K562 (cell line): ENCODE measurements at regions not wholly inside any gene's neighbourhood (a gene's known extent, or its start where the extent isn't known, plus 50 kb on each side); places are given as distances from the start of the nearest gene placed in this dataset.

Experiments
- ATAC-seq: fragments of 200-7000 bp; cut with Tn5 transposase; 3 replicates; pipeline ENCODE4 v1.9.1; 2020; ENCODE audit warnings: moderate library complexity
- BruUV-seq: library from RNA; stranded (reverse); fragments of 400-500 nt; replicated peaks from 2 replicates; lab custom pipeline; 2021; lab: Mats Ljungman, UMichigan
- CTCF ChIA-PET: fragments of 300-600 bp; formaldehyde crosslinking; extraction: SDS; loops from one replicate; lab custom pipeline; 2021; ENCODE audit warnings: low intra/inter-chr PET ratio; lab: Yijun Ruan, JAX
- POLR2A ChIA-PET: fragments of 300-600, 350-650 bp; sonication (Branson Sonifier 250); formaldehyde crosslinking; extraction: SDS; loops from one replicate; lab custom pipeline; 2021; ENCODE audit warnings: antibody characterized with exemption, inconsistent platforms; lab: Yijun Ruan, JAX
- DNase-seq, 4 experiments: peaks; one replicate each; pipeline versions ENCODE4 v3.0.0 to v3.0.0-alpha.2; 2011 to 2018; ENCODE audit warnings: low spot score in 3 of 4, mixed read lengths in 3 of 4; ENCODE audit errors: extremely low read depth in 1 of 4
- FAIRE-seq: peaks from 2 replicates; lab custom pipeline; 2011; peaks lifted over from hg19 to GRCh38; lab: Jason Lieb, UNC
- H2AFZ ChIP-seq: 2 replicates; pipeline ENCODE4 v1.6.0; 2011; ENCODE audit warnings: low read depth, low read length, control low read depth, inconsistent platforms
- H3K27ac ChIP-seq: fragments of 200-600 bp; 3 replicates; pipeline ENCODE4 v1.8.0; 2011; ENCODE audit warnings: low read depth, mild to moderate bottlenecking, control low read depth, inconsistent platforms, low read length, moderate library complexity, mixed read lengths; ENCODE audit errors: extremely low read depth
- H3K27me3 ChIP-seq, 2 experiments: fragments of 300-600 bp in 1 of 2; 2 replicates in 1 of 2; 3 replicates in 1 of 2; pipeline versions ENCODE4 v1.6.0 to v1.8.0; 2011; ENCODE audit warnings: inconsistent platforms in 2 of 2, low read length in 2 of 2, mild to moderate bottlenecking in 1 of 2, mixed read lengths in 1 of 2, moderate library complexity in 1 of 2; ENCODE audit not compliant: control insufficient read depth in 2 of 2, insufficient read depth in 2 of 2
- H3K36me3 ChIP-seq: fragments of 300-600 bp; 3 replicates; pipeline ENCODE4 v1.8.0; 2011; ENCODE audit warnings: mild to moderate bottlenecking, low read length, inconsistent platforms; ENCODE audit not compliant: control insufficient read depth, insufficient read depth
- H3K4me1 ChIP-seq, 2 experiments: fragments of 200-600 bp in 1 of 2; replicated peaks in 1 of 2; 2 replicates in 1 of 2; 3 replicates in 1 of 2; pipeline versions ENCODE4 v1.5.1 to v1.8.0; 2011; ENCODE audit warnings: inconsistent platforms in 2 of 2, low read length in 2 of 2, mild to moderate bottlenecking in 1 of 2, mixed read lengths in 1 of 2, moderate library complexity in 1 of 2; ENCODE audit not compliant: control insufficient read depth in 2 of 2, insufficient read depth in 2 of 2
- H3K4me2 ChIP-seq: 2 replicates; pipeline ENCODE4 v1.6.1; 2011; ENCODE audit warnings: low read length, control low read depth, inconsistent platforms, mixed read lengths; ENCODE audit not compliant: insufficient read depth
- H3K4me3 ChIP-seq: fragments of 200-600 bp; sonication (generic), shearing (Covaris generic); 2 replicates; pipeline ENCODE4 v1.5.1; 2016; ENCODE audit warnings: control low read depth, inconsistent platforms
- H3K79me2 ChIP-seq: fragments of 200-600 bp; 3 replicates; pipeline ENCODE4 v1.8.0; 2011; ENCODE audit warnings: low read length, inconsistent platforms; ENCODE audit not compliant: control insufficient read depth, insufficient read depth
- H3K9ac ChIP-seq, 2 experiments: 2 replicates each; pipeline versions ENCODE4 v1.6.0 to v1.6.1; 2011; ENCODE audit warnings: low read depth in 2 of 2, low read length in 2 of 2, control low read depth in 1 of 2, inconsistent platforms in 1 of 2, mild to moderate bottlenecking in 1 of 2, mixed read lengths in 1 of 2; ENCODE audit not compliant: insufficient read depth in 1 of 2
- H3K9me1 ChIP-seq: one replicate; pipeline ENCODE4 v1.6.0; 2011; ENCODE audit warnings: inconsistent platforms, mild to moderate bottlenecking, low read length, moderate library complexity; ENCODE audit not compliant: control insufficient read depth, insufficient read depth
- H3K9me3 ChIP-seq: replicated peaks from 2 replicates; pipeline ENCODE4 v1.5.1; 2011; ENCODE audit warnings: low read depth, low read length, inconsistent platforms; ENCODE audit not compliant: control insufficient read depth, insufficient read depth
- H4K20me1 ChIP-seq: replicated peaks from 2 replicates; pipeline ENCODE4 v1.6.1; 2011; ENCODE audit warnings: low read length, inconsistent platforms, mixed read lengths; ENCODE audit not compliant: control insufficient read depth, insufficient read depth
- ARNT ChIP-seq, 2 experiments: fragments of 450-650 bp; IDR thresholded peaks; 2 replicates each; pipeline ENCODE4 v1.6.1; 2016; ENCODE audit warnings: mild to moderate bottlenecking in 1 of 2
- ASH1L ChIP-seq: fragments of 450-650 bp; IDR thresholded peaks from 2 replicates; pipeline ENCODE4 v1.6.1; 2018; ENCODE audit warnings: borderline replicate concordance, mild to moderate bottlenecking, low read depth; ENCODE audit not compliant: partially characterized antibody
- ELF1 ChIP-seq: fragments of 200-800 bp; sonication (Bioruptor generic); IDR thresholded peaks from 2 replicates; pipeline ENCODE4 v1.6.1; 2016; ENCODE audit warnings: missing genetic modification characterization, missing compliant biosample characterization
- MEF2A ChIP-seq: IDR thresholded peaks from 2 replicates; pipeline ENCODE4 v1.6.1; 2011; ENCODE audit warnings: low read depth, mild to moderate bottlenecking, low read length, moderate library complexity; ENCODE audit not compliant: control insufficient read depth
- whole genome bisulfite sequencing: fragments of 100-300 bp; shearing (Covaris generic); methylation state at CpG from one replicate; pipeline ENCODE4 v1.1.6; 2016; ENCODE audit warnings: low coverage, mixed read lengths; ENCODE audit not compliant: insufficient coverage; ENCODE audit errors: missing lambda C conversion rate; 5-methylcytosine and 5-hydroxymethylcytosine counted together
- in situ Hi-C: fragments of 300-500 bp; cut with MboI; formaldehyde crosslinking; loops from 4 replicates; pipeline ENCODE4 v1.15.0; 2018; ENCODE audit warnings: inconsistent platforms, mixed read lengths
- intact Hi-C: fragments of 100-400 bp; cut with micrococcal nuclease; formaldehyde crosslinking; loops from 2 replicates; pipeline ENCODE4 v1.14.2; 2022
- TF ChIP-seq, protein P1 (sequence below): sonication (generic); formaldehyde crosslinking; IDR thresholded peaks from 2 replicates; pipeline ENCODE4 v1.8.0; 2022; ENCODE audit warnings: missing genetic modification reagents, mild to moderate bottlenecking, moderate library complexity, borderline replicate concordance
- TF ChIP-seq, protein P2 (sequence below): sonication (generic); formaldehyde crosslinking; IDR thresholded peaks from 2 replicates; pipeline ENCODE4 v1.4.0; 2020; ENCODE audit warnings: mild to moderate bottlenecking, missing genetic modification reagents
- TF ChIP-seq, protein P3 (sequence below): sonication (generic); formaldehyde crosslinking; IDR thresholded peaks from 2 replicates; pipeline ENCODE4 v1.8.1; 2023; ENCODE audit warnings: mild to moderate bottlenecking, missing genetic modification reagents
- TF ChIP-seq, protein P4 (sequence below), 2 experiments: fragments of 450-650 bp; IDR thresholded peaks; 2 replicates each; pipeline ENCODE4 v1.6.1; 2016; ENCODE audit warnings: mild to moderate bottlenecking in 2 of 2, borderline replicate concordance in 1 of 2, low read depth in 1 of 2, moderate library complexity in 1 of 2

DNA sequence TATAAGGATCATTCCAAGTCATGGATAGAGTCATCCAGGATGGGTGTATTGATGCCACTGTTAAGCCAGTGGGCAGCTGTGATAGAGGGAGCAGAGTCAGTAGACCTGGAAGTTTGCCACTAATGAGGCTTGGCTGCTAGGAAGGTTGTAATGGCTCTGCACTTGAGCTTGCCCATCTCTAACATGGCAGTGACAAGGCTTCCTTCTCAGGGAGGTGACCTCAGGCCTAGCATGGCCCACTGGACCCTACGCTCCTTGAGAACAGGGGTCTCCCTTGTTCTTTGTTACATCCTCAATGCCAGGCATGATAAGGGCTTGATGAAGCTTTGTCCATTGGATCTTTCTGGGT lies 155.1 kb downstream of the CD83 start:
- CTCF ChIA-PET: no interaction called here
- in situ Hi-C loops (no loop called here), intact Hi-C loops (no loop called here)
- Histone ChIP-seq H3K4me3 (no peak overlapping the region), H3K4me1 (peaks cover 5 to 11% of the 10 kb centered on the region in 2 experiments), H3K9ac (no peak overlapping the region), H3K4me2 (no peak overlapping the region), H3K36me3 (no peaks in the 10 kb centered on the region), H3K27ac (no peak overlapping the region; the same call in 2 of the 3 replicates), H2AFZ (no peak overlapping the region), H3K9me1 (no peaks in the 10 kb centered on the region), H3K79me2 (no peaks in the 10 kb centered on the region), H3K27me3 (peaks cover 2 to 23% of the 10 kb centered on the region in 2 experiments; a peak in 3 of 5 replicates), H4K20me1 (no peaks in the 10 kb centered on the region), H3K9me3 (peaks cover 6% of the 10 kb centered on the region)
- FAIRE-seq (no peak), ATAC-seq (no peak), DNase-seq (no peak)
- no TSS peak for BruUV-seq
- WGBS: 73% methylated on average over 1 of the region's 1 CpG
- POLR2A ChIA-PET: interaction anchor here (0.6 to 1.2 kb wide), 2 partner anchors 21 to 78 kb away, joined by 5 read pairs; no protein-coding TSS in a partner anchor
- TF ChIP-seq, protein P1, sequence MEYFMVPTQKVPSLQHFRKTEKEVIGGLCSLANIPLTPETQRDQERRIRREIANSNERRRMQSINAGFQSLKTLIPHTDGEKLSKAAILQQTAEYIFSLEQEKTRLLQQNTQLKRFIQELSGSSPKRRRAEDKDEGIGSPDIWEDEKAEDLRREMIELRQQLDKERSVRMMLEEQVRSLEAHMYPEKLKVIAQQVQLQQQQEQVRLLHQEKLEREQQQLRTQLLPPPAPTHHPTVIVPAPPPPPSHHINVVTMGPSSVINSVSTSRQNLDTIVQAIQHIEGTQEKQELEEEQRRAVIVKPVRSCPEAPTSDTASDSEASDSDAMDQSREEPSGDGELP (CRISPR knock-in tag): no peak
- TF ChIP-seq ARNT (IDR thresholded peaks at IDR 0.05): no peak
- TF ChIP-seq, protein P2, sequence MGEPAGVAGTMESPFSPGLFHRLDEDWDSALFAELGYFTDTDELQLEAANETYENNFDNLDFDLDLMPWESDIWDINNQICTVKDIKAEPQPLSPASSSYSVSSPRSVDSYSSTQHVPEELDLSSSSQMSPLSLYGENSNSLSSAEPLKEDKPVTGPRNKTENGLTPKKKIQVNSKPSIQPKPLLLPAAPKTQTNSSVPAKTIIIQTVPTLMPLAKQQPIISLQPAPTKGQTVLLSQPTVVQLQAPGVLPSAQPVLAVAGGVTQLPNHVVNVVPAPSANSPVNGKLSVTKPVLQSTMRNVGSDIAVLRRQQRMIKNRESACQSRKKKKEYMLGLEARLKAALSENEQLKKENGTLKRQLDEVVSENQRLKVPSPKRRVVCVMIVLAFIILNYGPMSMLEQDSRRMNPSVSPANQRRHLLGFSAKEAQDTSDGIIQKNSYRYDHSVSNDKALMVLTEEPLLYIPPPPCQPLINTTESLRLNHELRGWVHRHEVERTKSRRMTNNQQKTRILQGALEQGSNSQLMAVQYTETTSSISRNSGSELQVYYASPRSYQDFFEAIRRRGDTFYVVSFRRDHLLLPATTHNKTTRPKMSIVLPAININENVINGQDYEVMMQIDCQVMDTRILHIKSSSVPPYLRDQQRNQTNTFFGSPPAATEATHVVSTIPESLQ (CRISPR knock-in tag): no peak
- TF ChIP-seq, protein P3, sequence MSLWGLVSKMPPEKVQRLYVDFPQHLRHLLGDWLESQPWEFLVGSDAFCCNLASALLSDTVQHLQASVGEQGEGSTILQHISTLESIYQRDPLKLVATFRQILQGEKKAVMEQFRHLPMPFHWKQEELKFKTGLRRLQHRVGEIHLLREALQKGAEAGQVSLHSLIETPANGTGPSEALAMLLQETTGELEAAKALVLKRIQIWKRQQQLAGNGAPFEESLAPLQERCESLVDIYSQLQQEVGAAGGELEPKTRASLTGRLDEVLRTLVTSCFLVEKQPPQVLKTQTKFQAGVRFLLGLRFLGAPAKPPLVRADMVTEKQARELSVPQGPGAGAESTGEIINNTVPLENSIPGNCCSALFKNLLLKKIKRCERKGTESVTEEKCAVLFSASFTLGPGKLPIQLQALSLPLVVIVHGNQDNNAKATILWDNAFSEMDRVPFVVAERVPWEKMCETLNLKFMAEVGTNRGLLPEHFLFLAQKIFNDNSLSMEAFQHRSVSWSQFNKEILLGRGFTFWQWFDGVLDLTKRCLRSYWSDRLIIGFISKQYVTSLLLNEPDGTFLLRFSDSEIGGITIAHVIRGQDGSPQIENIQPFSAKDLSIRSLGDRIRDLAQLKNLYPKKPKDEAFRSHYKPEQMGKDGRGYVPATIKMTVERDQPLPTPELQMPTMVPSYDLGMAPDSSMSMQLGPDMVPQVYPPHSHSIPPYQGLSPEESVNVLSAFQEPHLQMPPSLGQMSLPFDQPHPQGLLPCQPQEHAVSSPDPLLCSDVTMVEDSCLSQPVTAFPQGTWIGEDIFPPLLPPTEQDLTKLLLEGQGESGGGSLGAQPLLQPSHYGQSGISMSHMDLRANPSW (CRISPR knock-in tag): no peak
- TF ChIP-seq, protein P4, sequence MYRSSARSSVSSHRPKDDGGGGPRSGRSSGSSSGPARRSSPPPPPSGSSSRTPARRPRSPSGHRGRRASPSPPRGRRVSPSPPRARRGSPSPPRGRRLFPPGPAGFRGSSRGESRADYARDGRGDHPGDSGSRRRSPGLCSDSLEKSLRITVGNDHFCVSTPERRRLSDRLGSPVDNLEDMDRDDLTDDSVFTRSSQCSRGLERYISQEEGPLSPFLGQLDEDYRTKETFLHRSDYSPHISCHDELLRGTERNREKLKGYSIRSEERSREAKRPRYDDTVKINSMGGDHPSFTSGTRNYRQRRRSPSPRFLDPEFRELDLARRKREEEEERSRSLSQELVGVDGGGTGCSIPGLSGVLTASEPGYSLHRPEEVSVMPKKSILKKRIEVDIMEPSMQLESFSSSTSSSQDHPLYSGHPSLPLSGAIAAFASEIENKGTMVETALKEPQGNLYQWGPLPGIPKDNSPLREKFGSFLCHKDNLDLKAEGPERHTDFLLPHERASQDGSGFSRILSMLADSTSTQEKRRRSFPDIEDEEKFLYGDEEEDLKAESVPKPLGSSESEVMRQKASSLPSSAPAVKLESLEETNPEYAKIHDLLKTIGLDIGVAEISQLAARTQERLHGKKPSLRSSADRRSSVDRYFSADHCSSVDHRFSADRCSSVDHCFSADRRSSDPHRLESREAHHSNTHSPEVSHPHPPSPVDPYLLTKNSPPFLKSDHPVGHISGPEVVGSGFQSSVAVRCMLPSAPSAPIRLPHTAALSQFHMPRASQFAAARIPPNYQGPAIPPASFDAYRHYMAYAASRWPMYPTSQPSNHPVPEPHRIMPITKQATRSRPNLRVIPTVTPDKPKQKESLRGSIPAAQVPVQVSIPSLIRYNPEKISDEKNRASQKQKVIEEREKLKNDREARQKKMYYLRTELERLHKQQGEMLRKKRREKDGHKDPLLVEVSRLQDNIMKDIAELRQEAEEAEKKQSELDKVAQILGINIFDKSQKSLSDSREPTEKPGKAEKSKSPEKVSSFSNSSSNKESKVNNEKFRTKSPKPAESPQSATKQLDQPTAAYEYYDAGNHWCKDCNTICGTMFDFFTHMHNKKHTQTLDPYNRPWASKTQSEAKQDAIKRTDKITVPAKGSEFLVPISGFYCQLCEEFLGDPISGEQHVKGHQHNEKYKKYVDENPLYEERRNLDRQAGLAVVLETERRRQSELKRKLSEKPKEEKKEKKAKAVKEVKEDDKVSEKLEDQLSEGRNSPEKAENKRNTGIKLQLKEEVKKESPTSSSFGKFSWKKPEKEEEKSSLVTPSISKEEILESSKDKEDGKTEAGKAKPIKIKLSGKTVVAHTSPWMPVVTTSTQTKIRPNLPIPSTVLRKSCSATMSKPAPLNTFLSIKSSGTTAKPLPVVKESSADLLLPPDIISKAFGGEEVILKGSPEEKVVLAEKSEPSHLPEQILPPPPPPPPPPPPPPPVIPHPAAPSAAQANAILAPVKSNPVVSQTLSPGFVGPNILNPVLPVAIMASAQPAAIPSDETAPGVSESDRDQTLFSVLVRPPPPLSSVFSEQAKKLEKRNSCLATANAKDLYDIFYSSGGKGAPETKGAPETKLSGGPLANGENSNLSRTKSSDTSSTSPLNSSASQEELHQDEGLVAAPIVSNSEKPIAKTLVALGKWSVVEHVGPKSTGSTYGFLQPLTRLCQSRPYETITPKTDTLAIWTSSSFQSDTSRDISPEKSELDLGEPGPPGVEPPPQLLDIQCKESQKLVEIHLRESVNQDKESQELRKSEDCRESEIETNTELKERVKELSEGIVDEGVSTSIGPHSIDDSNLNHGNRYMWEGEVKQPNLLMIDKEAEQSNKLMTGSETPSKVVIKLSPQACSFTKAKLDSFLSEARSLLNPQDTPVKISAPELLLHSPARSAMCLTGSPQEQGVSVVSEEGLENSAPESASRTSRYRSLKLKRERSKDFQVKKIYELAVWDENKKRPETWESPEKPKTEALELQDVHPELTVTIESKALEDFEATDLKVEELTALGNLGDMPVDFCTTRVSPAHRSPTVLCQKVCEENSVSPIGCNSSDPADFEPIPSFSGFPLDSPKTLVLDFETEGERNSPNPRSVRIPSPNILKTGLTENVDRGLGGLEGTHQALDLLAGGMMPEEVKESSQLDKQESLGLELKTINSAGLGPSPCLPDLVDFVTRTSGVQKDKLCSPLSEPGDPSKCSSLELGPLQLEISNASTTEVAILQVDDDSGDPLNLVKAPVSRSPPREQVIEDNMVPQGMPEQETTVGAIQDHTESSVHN (IDR thresholded peaks at IDR 0.05; ENCODE audit: borderline replicate concordance in 1 of 2, low read depth in 1 of 2): no peak
- TF ChIP-seq ELF1 (tag): no peak
- no peak for TF ChIP-seq MEF2A
- no peak for TF ChIP-seq ASH1L
